ENCODE measurements at regions not wholly inside any gene's neighbourhood (a gene's known extent, or its start where the extent isn't known, plus 50 kb on each side); places are given as distances from the start of the nearest gene placed in this dataset.
A peak's percentile ranks its signal among the peaks of the same experiment; 100 is the strongest.

- no peaks in the 10 kb centered on the region for H3K79me1 ChIP-seq (ENCODE audit: low read depth in 1 of 2, low read length in 2 of 2)
- H4K20me1 ChIP-seq (ENCODE audit: insufficient read depth, low read length) = no peaks in the 10 kb centered on the region
- H3K14ac ChIP-seq (replicated peaks; ENCODE audit: low read depth, low read length) = no peak overlapping the region
- no peak overlapping the region for H3K9ac ChIP-seq (ENCODE audit: low read depth, low read length)
- peaks cover 5% of the 10 kb centered on the region; the same call in 1 of the 2 replicates for H3K4me1 ChIP-seq (ENCODE audit: control insufficient read depth, insufficient read depth, low read length)
- no peak overlapping the region for H3K27ac ChIP-seq (ENCODE audit: insufficient read depth, low read length)
- H3K4me3 ChIP-seq (ENCODE audit: insufficient read depth, low read depth, low read length) = no peak overlapping the region
- H2AK9ac ChIP-seq (replicated peaks; ENCODE audit: low read depth, low read length, poor library complexity) = no peak overlapping the region
- H3K23ac ChIP-seq (ENCODE audit: low read depth, low read length) = no peak overlapping the region
- H4K91ac ChIP-seq (ENCODE audit: insufficient read depth, low read depth, low read length) = no peak overlapping the region
- no peak overlapping the region for H2BK5ac ChIP-seq (ENCODE audit: low read depth, low read length, poor library complexity, severe bottlenecking)
- no peaks in the 10 kb centered on the region for H3K36me3 ChIP-seq (ENCODE audit: control insufficient read depth, insufficient read depth, low read length)
- H3K4me2 ChIP-seq (ENCODE audit: low read depth, low read length) = no peak overlapping the region
- dilution Hi-C loops (cut with HindIII; ENCODE audit: low sequenced_read_pairs, unreplicated experiment) (no loop called here), intact Hi-C loops (cut with micrococcal nuclease) (loop anchor here (1.0 to 5.0 kb wide), 6 partner anchors 85 to 514 kb away; no protein-coding TSS in a partner anchor), in situ Hi-C loops (cut with MboI; ENCODE audit: low sequenced_read_pairs) (loop anchor here (5.0 kb wide), 1 partner anchor 319 kb away; no protein-coding TSS in a partner anchor)
- TF ChIP-seq CTCF (conservative IDR thresholded peaks at IDR 0.05; ENCODE audit: low read depth, low read length) (no peak), RCOR1 (IDR thresholded peaks at IDR 0.05; ENCODE audit: insufficient replicate concordance, low read length) (no peak), MAZ (IDR thresholded peaks at IDR 0.05; ENCODE audit: borderline replicate concordance, low read depth, low read length) (no peak), RFX5 (IDR thresholded peaks at IDR 0.05; ENCODE audit: low read depth, low read length) (no peak), POLR2A (IDR thresholded peaks at IDR 0.05; ENCODE audit: low read depth, low read length) (no peak), FOS (IDR thresholded peaks at IDR 0.05; ENCODE audit: low read depth, low read length) (no peak), CEBPB (IDR thresholded peaks at IDR 0.05; ENCODE audit: low read depth, low read length) (no peak), RAD21 (IDR thresholded peaks at IDR 0.05; ENCODE audit: low read length) (no peak), BHLHE40 (IDR thresholded peaks at IDR 0.05; ENCODE audit: low read depth, low read length) (no peak), SMC3 (IDR thresholded peaks at IDR 0.05; ENCODE audit: low read depth, low read length) (no peak), USF2 (IDR thresholded peaks at IDR 0.05; ENCODE audit: low read depth, low read length) (no peak), MAFK (IDR thresholded peaks at IDR 0.05; ENCODE audit: low read depth, low read length) (no peak), CHD1 (IDR thresholded peaks at IDR 0.05; ENCODE audit: low read depth, low read length) (no peak), MXI1 (IDR thresholded peaks at IDR 0.05; ENCODE audit: borderline replicate concordance, low read depth, low read length) (no peak), ELK1 (IDR thresholded peaks at IDR 0.05; ENCODE audit: borderline replicate concordance, low read depth, low read length) (no peak), NFE2L2 (IDR thresholded peaks at IDR 0.05; ENCODE audit: low read depth, low read length) (no peak)
- no peak overlapping the region for H3K18ac ChIP-seq (ENCODE audit: low read depth, low read length)
- no peak overlapping the region for H3K56ac ChIP-seq (ENCODE audit: extremely low read depth, insufficient read depth, low read length)
- H2BK20ac ChIP-seq (ENCODE audit: low read depth, low read length) = no peak overlapping the region
- no peaks in the 10 kb centered on the region for H3K9me3 ChIP-seq (ENCODE audit: control insufficient read depth, insufficient read depth, low read length)
- H2BK120ac ChIP-seq (ENCODE audit: low read depth, low read length) = no peak overlapping the region
- peak overlapping the region; percentile 76; the same call in 1 of the 2 replicates for H2AK5ac ChIP-seq (ENCODE audit: low read depth, low read length)
- no peak overlapping the region for H3K4ac ChIP-seq (ENCODE audit: low read depth, low read length)
- 73% methylated on average over 7 of the region's 8 CpGs; no CpG with 5 or more reads in 1 of the 2 experiments for WGBS, 2 experiments (ENCODE audit: extremely low coverage in 2 of 2, insufficient read length in 1 of 2)
- ATAC-seq (ENCODE audit: low read depth) (no peak), DNase-seq (no peak)
- no TSS peak for BruUV-seq (replicated peaks)
- no peaks in the 10 kb centered on the region for H3K9me1 ChIP-seq (ENCODE audit: insufficient read depth, low read length)
- H4K8ac ChIP-seq (ENCODE audit: low read depth in 2 of 2, low read length in 2 of 2) = no peak overlapping the region
- ChIA-PET CTCF (interaction anchor here (1.7 to 5.4 kb wide), 3 partner anchors 291 to 318 kb away, joined by 6 to 50 read pairs (median 10); no protein-coding TSS in a partner anchor), POLR2A (ENCODE audit: unreplicated experiment) (no interaction called here)
- H2AFZ ChIP-seq (replicated peaks; ENCODE audit: low read length, poor library complexity) = no peak overlapping the region
- H3K27me3 ChIP-seq (ENCODE audit: control insufficient read depth, insufficient read depth, low read length) = no peaks in the 10 kb centered on the region
- H4K5ac ChIP-seq (ENCODE audit: low read depth, low read length) = no peak overlapping the region
- 0 out of 3 replicates have a peak overlapping the region, but pooled peaks have one; percentile 39 for H2BK15ac ChIP-seq (ENCODE audit: low read depth, low read length)
Measured at GRCh38 chr20:51306081-51306480, 236.4 kb downstream of the NFATC2 start.

All from IMR-90 (cell line).